Neural progenitor cell (in vitro differentiated cells): ENCODE measurements at regions not wholly inside any gene's neighbourhood (a gene's known extent, or its start where the extent isn't known, plus 50 kb on each side); places are given as distances from the start of the nearest gene placed in this dataset.

ENCODE experiments used
- EZH2 ChIP-seq: fragments of 200-600 bp; sonication (generic); IDR thresholded peaks from 2 replicates; pipeline ENCODE4 v1.6.1; 2017; ENCODE audit warnings: antibody characterized with exemption, mild to moderate bottlenecking, moderate library complexity
- TF ChIP-seq, protein P1 (sequence below): fragments of 200-600 bp; sonication (generic); IDR thresholded peaks from 2 replicates; pipeline ENCODE4 v1.5.1; 2017; ENCODE audit warnings: antibody characterized with exemption, mild to moderate bottlenecking

- TF ChIP-seq EZH2, result no peak
- TF ChIP-seq, protein P1, sequence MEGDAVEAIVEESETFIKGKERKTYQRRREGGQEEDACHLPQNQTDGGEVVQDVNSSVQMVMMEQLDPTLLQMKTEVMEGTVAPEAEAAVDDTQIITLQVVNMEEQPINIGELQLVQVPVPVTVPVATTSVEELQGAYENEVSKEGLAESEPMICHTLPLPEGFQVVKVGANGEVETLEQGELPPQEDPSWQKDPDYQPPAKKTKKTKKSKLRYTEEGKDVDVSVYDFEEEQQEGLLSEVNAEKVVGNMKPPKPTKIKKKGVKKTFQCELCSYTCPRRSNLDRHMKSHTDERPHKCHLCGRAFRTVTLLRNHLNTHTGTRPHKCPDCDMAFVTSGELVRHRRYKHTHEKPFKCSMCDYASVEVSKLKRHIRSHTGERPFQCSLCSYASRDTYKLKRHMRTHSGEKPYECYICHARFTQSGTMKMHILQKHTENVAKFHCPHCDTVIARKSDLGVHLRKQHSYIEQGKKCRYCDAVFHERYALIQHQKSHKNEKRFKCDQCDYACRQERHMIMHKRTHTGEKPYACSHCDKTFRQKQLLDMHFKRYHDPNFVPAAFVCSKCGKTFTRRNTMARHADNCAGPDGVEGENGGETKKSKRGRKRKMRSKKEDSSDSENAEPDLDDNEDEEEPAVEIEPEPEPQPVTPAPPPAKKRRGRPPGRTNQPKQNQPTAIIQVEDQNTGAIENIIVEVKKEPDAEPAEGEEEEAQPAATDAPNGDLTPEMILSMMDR, result peak; percentile 15
Observed at GRCh38 chr7:81501220-81501619, 268.6 kb downstream of the HGF start.
